MM.1S (cell line): ENCODE measurements at regions not wholly inside any gene's neighbourhood (a gene's known extent, or its start where the extent isn't known, plus 50 kb on each side); places are given as distances from the start of the nearest gene placed in this dataset.

ENCODE experiments used
- DNase-seq: peaks from one replicate; pipeline ENCODE4 v3.0.0-alpha.2; 2015
- H2AFZ ChIP-seq: fragments of 300-600 bp; sonication (generic); 2 replicates; pipeline ENCODE4 v1.6.0; 2016; ENCODE audit warnings: antibody characterized with exemption, low read length
- H3F3A ChIP-seq: fragments of 300-600 bp; sonication (generic); 2 replicates; pipeline ENCODE4 v1.6.1; 2016; ENCODE audit warnings: mild to moderate bottlenecking, antibody characterized with exemption, low read length, moderate library complexity, mixed read lengths; ENCODE audit not compliant: insufficient read depth
- H3K27ac ChIP-seq: fragments of 300-600 bp; sonication (generic); 2 replicates; pipeline ENCODE4 v1.5.1; 2016; ENCODE audit warnings: mild to moderate bottlenecking, low read length
- H3K27me3 ChIP-seq: fragments of 300-600 bp; sonication (generic); replicated peaks from 2 replicates; pipeline ENCODE4 v1.6.0; 2016; ENCODE audit warnings: low read length; ENCODE audit not compliant: insufficient read depth
- H3K36me3 ChIP-seq: fragments of 300-600 bp; sonication (generic); replicated peaks from 2 replicates; pipeline ENCODE4 v1.6.1; 2016; ENCODE audit warnings: mild to moderate bottlenecking, low read length, mixed read lengths; ENCODE audit not compliant: insufficient read depth
- H3K4me1 ChIP-seq: fragments of 300-600 bp; sonication (generic); 2 replicates; pipeline ENCODE4 v1.6.1; 2016; ENCODE audit warnings: low read length, mixed read lengths
- H3K4me2 ChIP-seq: fragments of 300-600 bp; sonication (generic); 2 replicates; pipeline ENCODE4 v1.6.0; 2016; ENCODE audit warnings: low read depth, low read length
- H3K4me3 ChIP-seq: fragments of 300-600 bp; sonication (generic); 2 replicates; pipeline ENCODE4 v1.5.1; 2016; ENCODE audit warnings: low read length, mixed read lengths
- H3K79me2 ChIP-seq: fragments of 300-600 bp; sonication (generic); 2 replicates; pipeline ENCODE4 v1.6.1; 2016; ENCODE audit warnings: mixed run types, low read length, mixed read lengths
- H3K9ac ChIP-seq: fragments of 300-600 bp; sonication (generic); 2 replicates; pipeline ENCODE4 v1.6.1; 2016; ENCODE audit warnings: low read length, mixed read lengths
- H3K9me2 ChIP-seq: fragments of 300-600 bp; sonication (generic); replicated peaks from 2 replicates; pipeline ENCODE4 v1.6.1; 2016; ENCODE audit warnings: mild to moderate bottlenecking, low read length, mixed read lengths; ENCODE audit not compliant: insufficient read depth
- H3K9me3 ChIP-seq: fragments of 300-600 bp; sonication (generic); replicated peaks from 2 replicates; pipeline ENCODE4 v1.6.1; 2016; ENCODE audit warnings: mild to moderate bottlenecking, low read length, mixed read lengths; ENCODE audit not compliant: insufficient read depth
- H4K20me1 ChIP-seq: fragments of 300-600 bp; sonication (generic); 2 replicates; pipeline ENCODE4 v1.6.1; 2016; ENCODE audit warnings: mild to moderate bottlenecking, low read length, moderate library complexity, mixed read lengths; ENCODE audit not compliant: insufficient read depth
- CTCF ChIP-seq: fragments of 300-600 bp; sonication (generic); IDR thresholded peaks from 2 replicates; pipeline ENCODE4 v1.5.1; 2016; ENCODE audit warnings: antibody characterized with exemption, low read length, mixed read lengths
- EZH2 ChIP-seq: fragments of 300-600 bp; sonication (generic); optimal IDR thresholded peaks from 2 replicates; pipeline ENCODE3; 2017; ENCODE audit warnings: low read depth, mild to moderate bottlenecking, antibody characterized with exemption, low read length, mixed read lengths
- EZH2phosphoT487 ChIP-seq: fragments of 300-600 bp; sonication (generic); IDR thresholded peaks from 2 replicates; pipeline ENCODE4 v1.6.1; 2018; ENCODE audit warnings: antibody characterized with exemption, low read length

- no peak for DNase-seq
Observed at GRCh38 chr12:24039113-24039525, 89.6 kb upstream of the SOX5 start.

DNA sequence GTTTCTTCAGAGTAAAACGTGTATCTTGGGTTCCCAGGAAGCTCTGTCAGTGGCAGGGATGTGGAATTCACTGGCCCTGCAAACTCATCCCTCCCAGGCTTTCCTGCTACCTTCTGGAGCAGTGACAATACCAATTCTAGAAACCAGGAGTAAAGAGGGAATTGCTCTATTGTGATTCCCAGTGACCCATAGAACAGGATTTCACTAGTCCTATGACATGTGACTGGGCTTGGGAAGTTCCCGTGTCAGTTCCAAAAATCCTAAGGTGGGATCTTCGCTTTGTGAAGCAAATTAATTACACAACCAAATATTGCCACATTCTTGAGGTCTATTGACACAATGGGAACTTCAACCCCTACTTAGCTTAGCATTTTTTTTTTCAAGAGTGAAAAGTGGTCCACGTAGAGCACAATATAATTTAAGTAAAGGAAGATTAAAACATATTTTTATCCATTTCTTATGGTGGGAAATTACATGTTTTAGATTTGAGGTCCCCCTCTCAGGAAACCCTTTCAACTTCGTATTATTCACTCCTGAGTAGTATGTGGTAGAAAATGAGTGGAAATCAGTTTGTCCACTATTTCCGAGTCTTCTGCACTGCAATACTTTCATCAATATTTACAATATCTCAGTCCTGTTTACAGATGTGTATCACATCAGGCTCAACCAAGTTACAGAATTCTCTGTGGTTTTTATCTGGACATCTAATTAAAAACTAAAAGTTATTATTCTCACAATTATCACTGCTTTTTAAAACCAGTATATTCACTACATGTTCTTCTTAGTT lies 88.9 kb upstream of the SOX5 start:
- no peak overlapping the region for H2AFZ ChIP-seq
- no peak for TF ChIP-seq EZH2phosphoT487

More at GRCh38 chr12:24039113-24039525, 89.6 kb upstream of the SOX5 start:
- H3K4me3 ChIP-seq, result no peak overlapping the region
- no peaks in the 10 kb centered on the region for H4K20me1 ChIP-seq
- H3K36me3 ChIP-seq, result no peaks in the 10 kb centered on the region
- H3K9ac ChIP-seq, result no peak overlapping the region
- H3K9me3 ChIP-seq, result no peaks in the 10 kb centered on the region
- H3K9me2 ChIP-seq, result no peaks in the 10 kb centered on the region
- no peak overlapping the region for H3K4me2 ChIP-seq
- no peak overlapping the region for H2AFZ ChIP-seq
- no peaks in the 10 kb centered on the region for H3K4me1 ChIP-seq
- no peaks in the 10 kb centered on the region for H3K27me3 ChIP-seq
- H3K27ac ChIP-seq, result no peak overlapping the region
- H3F3A ChIP-seq, result no peaks in the 10 kb centered on the region
- no peaks in the 10 kb centered on the region for H3K79me2 ChIP-seq
- TF ChIP-seq CTCF (no peak), EZH2 (no peak), EZH2phosphoT487 (no peak)

DNA sequence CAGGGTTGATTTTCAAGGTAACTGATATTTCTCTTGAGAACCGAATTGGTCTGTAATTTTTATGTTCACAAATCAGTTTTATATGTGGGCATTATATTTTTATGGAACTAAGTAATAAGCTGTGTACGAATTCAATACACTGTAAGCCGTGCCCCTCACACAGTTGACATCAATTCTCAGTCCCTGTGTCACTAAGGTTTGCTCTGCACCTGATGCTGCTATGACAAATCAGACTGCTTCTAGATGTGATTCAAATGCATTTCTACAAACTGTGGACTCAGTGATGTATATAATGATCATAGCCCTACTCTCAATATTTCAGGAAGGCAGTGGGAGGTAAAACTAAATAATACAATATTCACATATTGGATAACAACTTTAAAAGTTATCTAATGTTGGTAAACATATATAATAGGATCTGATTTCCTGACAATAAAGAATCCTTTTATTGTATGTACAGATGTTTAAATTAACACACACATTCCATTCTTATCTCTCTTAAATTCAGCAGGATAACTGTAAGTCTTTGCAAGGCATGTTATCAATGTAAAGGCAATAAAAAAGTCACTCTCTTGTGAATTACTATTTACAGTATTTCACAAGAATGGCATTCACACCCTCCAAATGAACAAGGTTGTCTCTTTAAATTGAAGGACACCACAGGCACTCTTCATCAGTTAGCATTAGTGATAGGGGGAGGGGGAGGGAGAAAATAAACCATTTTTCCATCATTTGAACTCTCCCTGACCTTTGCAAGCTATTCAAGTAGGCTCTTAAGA lies 87.2 kb upstream of the SOX5 start:
- Histone ChIP-seq H3K9ac (no peak overlapping the region), H3K4me1 (no peaks in the 10 kb centered on the region)

More for the DNA sequence above, 88.9 kb upstream of the SOX5 start:
- Histone ChIP-seq H4K20me1 (no peaks in the 10 kb centered on the region), H3K9ac (no peak overlapping the region), H3K4me2 (no peak overlapping the region), H3K79me2 (no peaks in the 10 kb centered on the region), H3K27me3 (no peaks in the 10 kb centered on the region), H3K27ac (no peak overlapping the region), H3F3A (no peaks in the 10 kb centered on the region), H3K4me1 (no peaks in the 10 kb centered on the region), H3K36me3 (no peaks in the 10 kb centered on the region), H3K9me2 (no peaks in the 10 kb centered on the region), H3K4me3 (no peak overlapping the region), H3K9me3 (no peaks in the 10 kb centered on the region)
- no peak for DNase-seq

More for the DNA sequence above, 87.2 kb upstream of the SOX5 start:
- Histone ChIP-seq H2AFZ (no peak overlapping the region), H3F3A (no peaks in the 10 kb centered on the region), H3K36me3 (no peaks in the 10 kb centered on the region), H3K4me2 (no peak overlapping the region), H3K9me2 (no peaks in the 10 kb centered on the region), H3K9me3 (no peaks in the 10 kb centered on the region), H3K4me3 (no peak overlapping the region), H3K27ac (no peak overlapping the region), H3K79me2 (no peaks in the 10 kb centered on the region), H3K27me3 (no peaks in the 10 kb centered on the region), H4K20me1 (no peaks in the 10 kb centered on the region)
- DNase-seq, result no peak
- TF ChIP-seq EZH2phosphoT487, result no peak
- TF ChIP-seq CTCF, result no peak
- TF ChIP-seq EZH2, result no peak
